SK-N-SH (cell line): ENCODE measurements at regions not wholly inside any gene's neighbourhood (a gene's known extent, or its start where the extent isn't known, plus 50 kb on each side); places are given as distances from the start of the nearest gene placed in this dataset.

Experiments
- CTCF ChIP-seq: fragments of 200-600 bp; sonication (generic); IDR thresholded peaks from 2 replicates; pipeline ENCODE4 v1.6.1; 2017; ENCODE audit warnings: antibody characterized with exemption, mild to moderate bottlenecking, moderate library complexity
- EP300 ChIP-seq, 2 experiments: IDR thresholded peaks; 2 replicates each; pipeline versions ENCODE4 v1.4.0 to v1.6.1; 2012; ENCODE audit warnings: borderline replicate concordance in 1 of 2, low read depth in 1 of 2, low read length in 1 of 2
- MAX ChIP-seq: IDR thresholded peaks from 2 replicates; pipeline ENCODE4 v1.4.0; 2012; ENCODE audit warnings: low read depth
- PBX3 ChIP-seq: IDR thresholded peaks from 2 replicates; pipeline ENCODE4; 2012
- RFX5 ChIP-seq: IDR thresholded peaks from 2 replicates; pipeline ENCODE4 v1.6.1; 2012; ENCODE audit warnings: mild to moderate bottlenecking, improper control_type of control experiment, low read length
- TCF12 ChIP-seq: IDR thresholded peaks from 2 replicates; pipeline ENCODE4 v1.4.0; 2012
- TF ChIP-seq, protein P1 (sequence below): IDR thresholded peaks from 2 replicates; pipeline ENCODE4 v1.6.1; 2012; ENCODE audit warnings: mild to moderate bottlenecking, low read depth, low read length, moderate library complexity

DNA sequence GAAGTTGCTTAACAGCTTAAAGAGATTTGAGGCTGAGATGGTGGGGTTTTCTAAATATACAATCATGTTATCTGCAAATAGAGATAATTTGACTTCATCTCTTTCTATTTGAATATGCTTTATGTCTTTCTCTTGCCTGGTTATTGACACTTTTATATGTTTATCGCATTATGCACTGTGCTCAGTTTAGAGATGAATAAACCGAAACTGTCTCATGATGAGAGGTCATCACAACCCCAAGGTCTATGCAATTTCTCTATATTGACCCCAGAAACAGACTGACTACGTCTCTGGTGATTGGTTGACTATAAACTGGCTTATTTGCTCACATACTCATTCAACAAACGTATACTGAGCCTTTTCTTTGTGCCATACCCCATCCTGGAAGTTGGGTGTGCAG, 117.9 kb upstream of the NRIP1 start:
- TF ChIP-seq TCF12 (no peak), CTCF (no peak), EP300 (IDR thresholded peaks at IDR 0.05; ENCODE audit: borderline replicate concordance in 1 of 2, low read depth in 1 of 2, low read length in 1 of 2) (no peak), RFX5 (no peak), PBX3 (no peak), MAX (no peak)
- TF ChIP-seq, protein P1, sequence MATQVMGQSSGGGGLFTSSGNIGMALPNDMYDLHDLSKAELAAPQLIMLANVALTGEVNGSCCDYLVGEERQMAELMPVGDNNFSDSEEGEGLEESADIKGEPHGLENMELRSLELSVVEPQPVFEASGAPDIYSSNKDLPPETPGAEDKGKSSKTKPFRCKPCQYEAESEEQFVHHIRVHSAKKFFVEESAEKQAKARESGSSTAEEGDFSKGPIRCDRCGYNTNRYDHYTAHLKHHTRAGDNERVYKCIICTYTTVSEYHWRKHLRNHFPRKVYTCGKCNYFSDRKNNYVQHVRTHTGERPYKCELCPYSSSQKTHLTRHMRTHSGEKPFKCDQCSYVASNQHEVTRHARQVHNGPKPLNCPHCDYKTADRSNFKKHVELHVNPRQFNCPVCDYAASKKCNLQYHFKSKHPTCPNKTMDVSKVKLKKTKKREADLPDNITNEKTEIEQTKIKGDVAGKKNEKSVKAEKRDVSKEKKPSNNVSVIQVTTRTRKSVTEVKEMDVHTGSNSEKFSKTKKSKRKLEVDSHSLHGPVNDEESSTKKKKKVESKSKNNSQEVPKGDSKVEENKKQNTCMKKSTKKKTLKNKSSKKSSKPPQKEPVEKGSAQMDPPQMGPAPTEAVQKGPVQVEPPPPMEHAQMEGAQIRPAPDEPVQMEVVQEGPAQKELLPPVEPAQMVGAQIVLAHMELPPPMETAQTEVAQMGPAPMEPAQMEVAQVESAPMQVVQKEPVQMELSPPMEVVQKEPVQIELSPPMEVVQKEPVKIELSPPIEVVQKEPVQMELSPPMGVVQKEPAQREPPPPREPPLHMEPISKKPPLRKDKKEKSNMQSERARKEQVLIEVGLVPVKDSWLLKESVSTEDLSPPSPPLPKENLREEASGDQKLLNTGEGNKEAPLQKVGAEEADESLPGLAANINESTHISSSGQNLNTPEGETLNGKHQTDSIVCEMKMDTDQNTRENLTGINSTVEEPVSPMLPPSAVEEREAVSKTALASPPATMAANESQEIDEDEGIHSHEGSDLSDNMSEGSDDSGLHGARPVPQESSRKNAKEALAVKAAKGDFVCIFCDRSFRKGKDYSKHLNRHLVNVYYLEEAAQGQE: no peak
